ENCODE measurements at regions not wholly inside any gene's neighbourhood (a gene's known extent, or its start where the extent isn't known, plus 50 kb on each side); places are given as distances from the start of the nearest gene placed in this dataset.

DNA sequence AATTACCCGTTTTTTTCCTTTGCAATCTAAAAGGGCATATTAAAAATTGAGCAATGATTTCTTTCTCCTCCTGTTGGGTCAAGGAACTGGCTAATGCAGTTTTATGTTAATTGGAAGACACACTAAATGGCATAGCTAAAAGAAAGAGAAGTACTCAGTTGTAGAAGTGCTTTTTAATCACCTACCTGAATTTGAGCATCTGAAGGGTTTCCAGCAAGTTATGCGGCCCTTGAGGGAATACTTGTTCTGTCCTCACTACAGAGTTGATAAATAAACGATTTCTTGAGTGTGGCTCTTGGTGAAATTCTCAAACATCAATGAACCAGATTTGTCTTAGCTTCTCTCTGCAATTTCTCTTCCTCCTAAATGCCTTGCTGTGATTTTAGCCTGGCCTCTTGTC, 184.1 kb upstream of the RPH3A start:
- TF ChIP-seq, protein P1, sequence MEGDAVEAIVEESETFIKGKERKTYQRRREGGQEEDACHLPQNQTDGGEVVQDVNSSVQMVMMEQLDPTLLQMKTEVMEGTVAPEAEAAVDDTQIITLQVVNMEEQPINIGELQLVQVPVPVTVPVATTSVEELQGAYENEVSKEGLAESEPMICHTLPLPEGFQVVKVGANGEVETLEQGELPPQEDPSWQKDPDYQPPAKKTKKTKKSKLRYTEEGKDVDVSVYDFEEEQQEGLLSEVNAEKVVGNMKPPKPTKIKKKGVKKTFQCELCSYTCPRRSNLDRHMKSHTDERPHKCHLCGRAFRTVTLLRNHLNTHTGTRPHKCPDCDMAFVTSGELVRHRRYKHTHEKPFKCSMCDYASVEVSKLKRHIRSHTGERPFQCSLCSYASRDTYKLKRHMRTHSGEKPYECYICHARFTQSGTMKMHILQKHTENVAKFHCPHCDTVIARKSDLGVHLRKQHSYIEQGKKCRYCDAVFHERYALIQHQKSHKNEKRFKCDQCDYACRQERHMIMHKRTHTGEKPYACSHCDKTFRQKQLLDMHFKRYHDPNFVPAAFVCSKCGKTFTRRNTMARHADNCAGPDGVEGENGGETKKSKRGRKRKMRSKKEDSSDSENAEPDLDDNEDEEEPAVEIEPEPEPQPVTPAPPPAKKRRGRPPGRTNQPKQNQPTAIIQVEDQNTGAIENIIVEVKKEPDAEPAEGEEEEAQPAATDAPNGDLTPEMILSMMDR (IDR thresholded peaks at IDR 0.05; ENCODE audit: low read depth, low read length, poor library complexity, severe bottlenecking), result no peak
- TF ChIP-seq EZH2phosphoT487 (IDR thresholded peaks at IDR 0.05; ENCODE audit: borderline replicate concordance, low read length), result no peak

Measured in DOHH2 (cell line).